Activated CD4-positive, alpha-beta T cell treated with anti-CD3 and anti-CD28 coated beads, Interleukin-2, amount 50 U/mL, for 48 hours (primary cell): ENCODE measurements at regions not wholly inside any gene's neighbourhood (a gene's known extent, or its start where the extent isn't known, plus 50 kb on each side); places are given as distances from the start of the nearest gene placed in this dataset.
"Not testable (repeated sequence)": the region's sequence is repeated elsewhere in the genome, so short reads cannot be mapped to it uniquely, and the experiment has no call there.

Experiments
- DNase-seq, 2 experiments: peaks; one replicate each; pipeline ENCODE4 v3.0.0-alpha.2; 2020

DNA sequence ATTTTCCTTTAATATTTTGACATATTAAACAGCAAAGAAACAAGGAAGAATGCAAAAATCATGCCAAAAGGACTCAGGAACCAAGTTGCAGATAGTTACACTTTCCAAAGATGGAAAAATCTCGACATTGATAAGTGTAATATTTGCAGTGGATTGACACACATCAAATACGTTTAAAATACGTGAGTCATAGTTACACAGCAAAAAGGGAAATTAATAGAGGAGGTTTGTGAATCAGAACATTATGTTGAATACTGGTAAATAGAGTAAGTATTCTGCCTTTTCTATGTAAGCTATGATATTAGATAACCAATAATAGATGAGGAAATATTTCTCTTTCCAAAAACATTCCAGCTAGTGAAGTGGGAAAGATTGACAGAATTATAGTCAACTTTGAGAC lies 1761.3 kb upstream of the IGFBP7 start:
- no peak for DNase-seq

DNA sequence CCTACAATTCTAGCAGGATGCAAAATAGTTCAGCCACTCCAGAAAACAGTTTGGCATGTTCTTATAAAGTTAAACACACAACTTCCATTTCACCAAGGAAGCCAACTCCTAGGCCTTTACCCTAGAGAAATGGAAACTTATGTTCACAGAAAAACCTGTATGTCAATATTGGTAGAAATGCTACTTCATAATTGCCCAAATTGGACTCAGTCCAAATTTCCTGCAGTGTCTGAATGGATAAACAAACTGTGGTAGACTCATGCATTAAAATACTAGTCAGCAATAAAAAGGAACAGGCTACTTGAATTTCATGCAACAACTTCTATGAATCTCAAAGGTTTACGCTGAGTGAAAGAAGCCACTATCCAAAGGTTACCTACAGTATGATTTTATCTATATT lies 1738.8 kb upstream of the IGFBP7 start:
- no peak for DNase-seq

DNA sequence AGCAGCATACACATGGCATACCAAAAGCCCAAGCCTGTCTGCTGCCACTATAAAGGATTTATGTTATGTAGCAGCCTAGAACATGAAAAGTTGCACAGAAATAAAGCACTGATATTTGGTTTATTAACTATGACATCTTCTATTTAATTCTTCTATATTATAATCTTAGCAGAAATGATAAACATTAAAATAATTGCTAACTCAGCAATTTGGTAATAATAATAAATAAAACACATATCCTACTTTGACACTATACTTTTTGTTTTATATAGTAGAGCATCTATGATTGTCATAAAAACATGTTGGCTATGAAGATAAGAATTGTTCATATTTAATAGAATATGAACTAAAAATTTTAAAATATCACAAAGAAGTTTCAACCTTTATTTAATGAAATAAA lies 1733.3 kb upstream of the IGFBP7 start:
- DNase-seq: no peak

DNA sequence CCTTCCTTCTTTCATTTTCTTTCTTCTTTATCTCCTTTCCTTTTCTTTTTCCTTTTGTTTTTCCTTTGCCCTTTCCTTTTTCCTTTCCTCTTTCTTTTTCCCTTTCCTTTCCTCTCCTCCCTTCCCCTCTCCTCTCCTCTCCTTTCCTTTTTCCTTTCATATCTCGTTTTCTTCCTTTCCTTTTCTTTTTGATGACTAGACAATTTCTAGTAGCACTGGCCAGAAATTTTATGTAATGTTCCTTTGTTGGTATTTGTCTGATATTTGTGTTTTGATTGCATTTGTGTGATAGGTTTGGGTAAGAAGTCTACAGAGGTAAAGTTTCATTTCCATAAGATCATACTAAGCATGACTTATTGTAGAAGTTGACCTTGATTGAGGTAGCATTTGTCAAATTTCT lies 1722.9 kb upstream of the IGFBP7 start:
- DNase-seq: no peak

DNA sequence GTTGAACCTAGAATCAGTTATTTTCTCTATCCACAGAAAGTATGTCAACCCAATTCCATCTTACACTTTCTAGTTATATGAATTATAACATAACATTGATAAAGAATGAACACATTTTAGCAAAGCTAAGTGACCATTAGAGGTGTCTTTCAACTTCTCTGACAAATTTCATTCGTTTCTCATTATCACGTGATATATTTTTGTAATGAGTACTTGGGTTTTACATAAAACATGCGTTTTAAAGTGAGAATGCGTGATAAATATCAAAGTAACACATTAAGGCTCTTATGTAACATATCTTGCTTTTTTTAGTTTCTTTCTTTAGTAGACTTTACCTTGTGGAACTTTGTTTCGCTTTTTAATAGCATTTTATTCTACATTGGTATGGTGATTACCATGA lies 1715.1 kb upstream of the IGFBP7 start:
- no peak for DNase-seq

DNA sequence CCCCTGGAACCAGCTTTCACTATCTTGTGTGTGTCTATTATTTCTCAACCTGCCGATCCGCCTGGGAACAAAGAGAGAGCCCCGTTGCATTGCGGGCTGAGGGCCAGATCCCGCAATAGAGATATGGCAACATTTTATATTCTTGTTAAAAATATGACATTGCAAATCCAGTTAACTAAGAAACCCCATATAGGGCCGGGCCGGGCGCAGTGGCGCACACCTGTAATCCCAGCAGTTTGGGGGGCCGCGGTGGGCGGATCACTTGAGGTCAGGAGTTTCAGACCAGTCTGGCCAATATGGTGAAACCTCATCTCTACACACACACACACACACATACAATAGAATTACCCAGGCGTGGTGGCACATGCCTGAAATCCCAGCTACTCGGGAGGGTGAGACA lies 1708.4 kb upstream of the IGFBP7 start:
- not testable (repeated sequence) for DNase-seq

DNA sequence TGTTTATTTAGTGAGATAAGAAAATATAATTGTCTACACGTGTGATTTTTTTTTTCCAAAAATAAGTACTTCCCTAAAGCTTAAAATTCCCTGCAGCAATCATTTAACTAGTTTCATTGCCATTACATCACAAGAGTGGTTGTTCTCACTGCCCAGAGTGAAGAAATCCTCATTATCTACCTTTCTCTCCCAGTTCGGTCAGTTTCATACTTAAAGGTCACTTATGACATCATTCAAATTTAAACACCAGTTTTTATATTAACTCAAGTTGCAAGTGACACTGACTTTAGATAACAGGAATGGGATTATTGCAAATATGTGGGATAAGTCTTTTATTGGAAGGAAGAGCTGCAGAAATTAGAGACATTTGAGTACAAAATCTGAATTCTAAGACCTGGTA lies 1699.8 kb upstream of the IGFBP7 start:
- no peak for DNase-seq

DNA sequence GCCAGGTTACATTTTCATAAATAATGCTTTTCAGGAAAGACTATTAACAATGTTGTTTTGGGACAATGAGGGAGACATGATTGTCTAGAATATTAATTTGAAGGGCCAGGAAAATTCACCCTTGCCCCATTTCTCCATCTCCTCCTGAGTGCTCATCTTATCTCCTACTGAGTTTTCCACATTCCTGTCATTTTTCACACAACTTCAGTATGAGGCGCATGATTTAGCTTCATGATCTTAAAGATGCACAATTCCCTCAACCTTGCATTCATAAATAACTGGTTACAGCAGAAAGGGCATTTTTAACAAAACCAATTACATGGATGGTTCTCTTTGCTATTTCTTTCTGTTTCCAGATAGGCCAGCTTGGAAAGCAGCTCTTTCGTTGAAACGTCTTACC lies 1699.2 kb upstream of the IGFBP7 start:
- no peak for DNase-seq

DNA sequence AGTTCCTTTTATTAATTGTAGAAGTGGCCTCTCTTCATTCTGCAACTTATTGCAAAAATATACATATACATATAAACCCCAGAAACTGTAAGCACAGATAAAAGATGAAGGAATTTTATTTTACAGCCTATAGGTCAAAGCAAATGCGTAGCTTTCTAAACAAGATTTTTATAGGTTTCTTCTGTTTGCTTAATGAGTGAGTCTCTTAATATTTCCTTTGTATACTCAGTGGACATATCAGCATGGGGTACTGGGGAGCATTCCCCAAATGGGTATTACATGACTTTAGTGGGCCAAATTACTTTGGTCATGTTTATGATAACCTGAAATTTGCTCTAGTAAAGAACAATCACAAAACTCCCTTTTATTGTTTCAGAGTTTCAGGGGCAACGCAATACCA lies 1698.6 kb upstream of the IGFBP7 start:
- DNase-seq: no peak

DNA sequence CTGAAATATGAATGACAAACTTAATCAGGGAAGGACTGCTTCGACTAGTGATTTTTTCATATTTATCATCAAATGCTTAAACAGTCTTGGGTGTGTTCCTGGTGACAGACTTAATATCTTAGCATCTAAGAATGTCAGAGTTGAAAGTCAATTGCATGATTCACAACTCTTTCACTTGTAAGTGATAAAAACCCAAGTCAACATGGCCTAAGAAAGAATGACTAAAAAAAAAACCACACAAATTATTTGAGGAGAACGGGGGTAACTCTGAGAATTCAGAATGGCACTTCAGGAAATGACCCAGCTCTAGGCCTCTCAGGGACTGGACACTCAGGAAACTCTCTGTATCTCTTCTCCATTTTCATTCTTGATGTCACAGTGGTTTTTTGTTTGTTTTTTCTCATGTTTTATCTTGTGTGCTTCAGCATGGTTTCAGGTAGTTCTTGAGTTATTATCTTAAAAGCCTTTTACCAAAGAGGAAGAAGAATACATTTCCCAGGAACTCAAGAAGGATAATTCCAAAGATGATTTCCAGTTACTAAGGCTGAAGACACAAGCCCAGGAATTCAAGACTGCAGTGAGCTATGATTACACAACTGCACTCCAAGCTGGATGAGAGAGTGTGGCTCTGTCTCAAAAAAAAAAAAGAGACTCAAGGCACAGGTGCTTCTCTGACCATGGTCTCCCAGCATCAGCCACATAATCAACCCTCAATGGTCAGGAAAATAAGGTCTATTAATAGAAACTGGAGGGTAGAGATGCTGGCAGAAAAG lies 1697.8 kb upstream of the IGFBP7 start:
- no peak for DNase-seq

DNA sequence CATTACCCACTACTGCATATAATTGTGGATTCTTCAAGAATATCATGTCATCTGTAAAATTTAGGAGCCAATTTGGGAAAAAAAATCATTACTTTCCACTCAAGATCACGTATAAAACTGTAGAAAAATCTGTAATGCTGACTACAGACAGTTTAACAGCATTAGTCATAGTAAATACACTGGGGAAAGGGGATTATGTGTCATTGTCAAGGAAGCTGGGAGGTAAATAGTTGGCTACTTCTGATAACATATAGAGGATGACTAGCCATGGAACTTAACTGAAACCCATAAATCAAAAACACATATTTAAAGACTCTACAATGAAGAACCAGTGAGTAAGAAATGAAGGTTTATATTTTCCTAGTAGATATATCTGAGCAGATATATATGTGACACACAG lies 1666.4 kb upstream of the IGFBP7 start:
- DNase-seq: no peak

DNA sequence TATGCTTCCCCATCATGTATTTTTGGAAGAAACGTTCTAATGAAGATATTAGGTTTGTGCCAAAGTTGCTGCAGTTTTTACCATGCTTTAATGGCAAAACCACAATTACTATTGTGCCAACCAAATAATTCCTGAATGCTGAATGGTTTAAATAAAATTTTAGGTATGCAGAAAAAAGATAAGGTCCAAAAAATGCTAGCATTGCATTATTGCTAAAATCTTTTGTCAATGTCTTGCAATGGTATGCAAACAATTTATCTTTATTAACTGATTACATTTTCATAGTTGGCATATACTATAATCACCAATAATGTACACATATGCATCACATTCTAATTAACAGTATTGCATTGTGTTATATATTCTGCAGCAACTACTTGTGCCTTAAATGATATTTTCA lies 1657.4 kb upstream of the IGFBP7 start:
- DNase-seq: no peak

DNA sequence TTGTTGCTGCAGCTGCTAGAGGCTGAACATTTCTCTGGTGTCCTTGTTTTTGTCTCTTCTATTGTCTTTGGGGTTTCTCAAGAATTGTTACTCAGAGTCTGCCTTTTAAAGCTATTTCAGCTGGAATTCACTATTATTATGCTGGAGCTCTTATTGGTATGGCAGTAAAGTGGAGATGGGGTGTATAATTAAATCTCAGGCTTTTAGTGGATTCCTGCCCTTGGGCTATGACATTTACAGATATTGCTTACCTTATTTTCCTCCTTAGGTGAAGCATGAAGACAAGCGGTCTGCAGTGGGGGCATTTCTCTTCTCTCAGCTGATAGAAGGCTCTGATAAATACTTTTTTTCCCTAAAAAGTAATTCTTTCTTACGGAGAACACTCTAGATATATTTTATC lies 1656.6 kb upstream of the IGFBP7 start:
- DNase-seq: no peak

DNA sequence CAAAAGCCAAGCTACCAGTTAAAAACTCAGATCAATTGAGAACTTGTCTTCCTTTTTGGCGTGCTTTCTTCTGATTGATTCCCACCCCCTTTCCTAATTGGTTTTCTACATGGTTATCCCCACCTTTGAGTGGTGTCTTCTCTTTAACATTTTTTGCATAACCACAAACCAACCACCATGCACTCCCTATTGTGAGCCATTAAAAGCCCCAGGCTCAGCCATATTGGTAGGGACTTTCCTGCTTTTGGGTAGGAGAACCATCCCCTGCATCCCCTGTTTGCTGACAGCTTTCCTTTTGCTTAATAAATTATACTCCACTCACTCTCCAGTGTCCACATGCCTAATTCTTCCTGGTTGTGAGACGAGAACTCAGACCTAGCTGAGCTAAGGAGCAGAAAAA lies 1651.4 kb upstream of the IGFBP7 start:
- DNase-seq: no peak

DNA sequence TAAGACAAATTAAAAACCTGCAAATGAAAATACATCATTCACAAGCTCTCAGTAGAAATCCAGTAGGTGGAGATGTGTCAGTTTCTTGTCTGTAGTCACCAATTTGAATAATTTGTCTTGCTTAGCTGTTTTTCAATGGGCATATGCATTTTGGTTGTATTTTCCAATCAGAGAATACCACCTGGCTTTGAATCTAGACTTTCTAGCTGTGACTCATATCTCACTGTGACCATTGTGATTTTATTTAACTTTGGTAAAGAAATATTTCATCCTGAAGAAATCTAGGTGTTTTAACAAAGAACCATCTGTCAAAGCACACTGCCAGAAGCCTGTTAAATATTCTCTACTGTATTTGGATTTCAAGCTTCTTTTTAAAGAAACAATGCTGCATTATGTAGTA lies 1650.6 kb upstream of the IGFBP7 start:
- DNase-seq: no peak

DNA sequence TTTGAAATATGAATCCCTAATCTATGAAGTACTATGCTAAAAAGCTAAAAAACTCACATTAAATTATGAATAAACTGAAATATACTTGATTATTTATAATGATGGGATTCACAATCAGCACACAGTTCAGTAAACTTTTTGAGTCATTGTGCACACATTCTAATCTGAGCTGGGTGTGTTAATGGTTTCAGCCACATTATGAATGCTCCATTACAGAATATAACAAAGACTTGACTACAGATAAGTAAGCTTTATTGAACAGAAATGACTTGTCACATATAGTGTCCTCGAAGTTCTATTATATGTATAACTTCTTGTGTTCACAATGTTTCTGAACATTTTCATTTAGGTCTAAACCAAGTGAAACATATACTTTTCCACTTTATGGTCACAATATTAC lies 1649.9 kb upstream of the IGFBP7 start:
- DNase-seq: no peak

DNA sequence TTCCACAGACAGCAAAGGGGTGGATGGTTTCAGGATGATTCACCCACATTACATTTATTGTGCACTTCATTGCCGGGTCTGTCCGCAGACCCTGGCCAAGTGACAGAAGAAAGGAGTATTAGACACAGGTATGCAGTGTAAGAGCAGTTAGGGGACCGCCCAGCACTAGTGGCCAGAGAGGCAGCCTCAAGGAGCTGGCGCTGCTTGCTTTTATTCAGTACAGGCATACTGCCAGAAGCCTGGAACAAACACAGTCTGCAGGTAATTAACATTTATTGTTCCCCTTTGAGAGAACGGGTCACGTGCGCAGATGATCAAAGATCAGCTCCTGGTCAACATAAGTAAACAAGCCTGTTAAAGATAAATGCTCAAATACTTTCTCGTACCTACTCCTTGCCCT lies 1639.0 kb upstream of the IGFBP7 start:
- DNase-seq: no peak

DNA sequence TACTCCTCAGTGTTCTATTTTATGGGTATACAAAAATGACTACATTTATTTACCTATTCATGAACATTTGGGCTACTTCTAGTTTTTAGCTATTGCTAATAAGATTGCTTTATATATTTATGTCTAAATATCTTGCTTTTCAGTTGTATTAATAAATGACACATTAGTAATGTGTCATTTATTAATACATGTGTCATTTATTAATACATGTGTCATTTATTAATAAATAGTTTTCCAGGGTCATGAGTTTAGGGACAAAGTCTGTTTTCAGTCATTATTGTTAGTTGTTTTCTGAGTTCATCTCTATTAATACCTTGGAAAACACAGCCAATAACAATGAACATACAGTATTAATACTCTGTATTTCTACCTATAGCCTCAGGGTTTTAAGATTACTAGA lies 1630.7 kb upstream of the IGFBP7 start:
- no peak for DNase-seq

DNA sequence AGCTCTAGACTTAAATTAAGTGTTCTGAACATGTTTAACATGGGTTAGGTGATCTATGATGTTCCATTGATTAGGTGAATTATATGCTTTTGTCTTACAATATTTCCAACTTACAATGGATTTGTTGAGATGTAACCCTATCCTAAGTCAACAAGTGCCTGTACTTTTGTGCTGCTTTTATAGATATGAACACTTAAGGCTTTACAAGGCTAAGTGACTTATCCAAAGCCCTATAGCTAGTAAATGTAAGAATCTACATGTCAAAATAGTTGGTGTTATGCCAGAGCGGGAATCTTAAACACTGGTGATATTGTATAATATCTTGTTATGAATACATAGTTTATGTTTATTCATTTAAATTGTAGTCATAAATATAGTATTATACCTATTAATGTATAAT lies 1629.1 kb upstream of the IGFBP7 start:
- DNase-seq: no peak

DNA sequence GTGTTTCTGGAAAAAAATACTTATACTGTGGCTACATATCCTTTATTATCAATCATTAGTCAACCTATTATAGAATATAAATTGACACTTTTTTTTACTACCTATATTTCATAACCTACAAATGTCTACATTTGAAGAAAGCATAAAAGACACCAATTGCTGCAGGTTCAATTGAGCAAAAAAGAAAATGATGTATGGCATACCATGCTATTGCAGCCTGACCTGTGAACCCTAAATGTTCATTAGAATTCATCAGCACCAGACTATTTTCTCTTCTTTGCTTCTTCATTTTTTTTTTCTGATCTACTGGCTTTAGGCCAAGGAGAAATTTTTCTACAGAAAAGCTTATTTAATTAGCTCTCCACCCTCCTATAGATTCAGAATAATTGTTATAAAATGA lies 1628.2 kb upstream of the IGFBP7 start:
- no peak for DNase-seq

DNA sequence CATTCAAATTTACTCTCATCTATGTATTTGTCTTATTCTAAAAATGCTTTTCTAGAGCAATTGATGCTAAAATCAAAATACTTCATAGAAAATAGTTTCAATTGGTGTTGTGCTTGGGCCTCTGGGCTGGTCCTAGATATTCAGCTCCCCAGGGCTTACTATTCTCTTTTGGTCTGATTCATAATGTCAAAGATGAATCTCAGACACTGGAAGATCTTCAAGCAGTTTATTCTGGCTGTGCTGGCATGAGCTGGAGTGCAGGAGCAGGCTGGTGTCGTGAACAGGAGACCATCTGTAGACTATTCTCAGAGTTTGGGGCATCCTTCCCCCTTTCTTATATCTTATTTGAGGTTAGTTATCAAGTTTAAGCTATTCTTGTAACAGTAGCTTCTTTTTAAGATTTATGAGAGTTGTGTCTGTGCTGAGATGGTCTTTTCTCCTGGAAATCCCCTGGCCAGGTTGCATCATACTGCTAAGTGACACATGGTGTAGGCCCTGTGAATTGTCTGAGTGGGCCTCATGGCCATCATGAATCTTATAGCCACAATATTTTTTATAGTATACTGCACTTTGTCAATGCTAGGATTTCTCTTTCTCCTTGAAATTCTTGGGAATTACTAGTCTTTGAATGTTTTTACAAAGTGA lies 1624.0 kb upstream of the IGFBP7 start:
- DNase-seq: no peak

DNA sequence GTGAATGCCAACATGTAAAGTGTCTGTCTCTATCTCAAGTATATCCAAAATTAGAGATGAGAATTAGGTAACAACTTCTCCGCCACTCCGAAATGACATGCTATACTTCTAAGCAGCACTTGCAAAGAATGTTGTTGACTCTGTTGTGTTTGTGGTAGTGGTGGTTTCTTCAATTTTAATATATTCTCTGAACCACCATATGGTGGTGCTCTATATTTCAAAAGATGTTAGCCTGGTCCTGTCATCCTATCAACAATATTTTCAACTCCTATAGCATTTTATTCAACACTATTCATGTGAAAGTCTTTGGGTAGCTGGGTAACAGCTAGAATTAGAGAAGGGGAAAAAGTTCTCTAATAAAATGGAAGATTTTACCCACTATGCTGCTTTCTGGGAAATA lies 1622.8 kb upstream of the IGFBP7 start:
- no peak for DNase-seq

DNA sequence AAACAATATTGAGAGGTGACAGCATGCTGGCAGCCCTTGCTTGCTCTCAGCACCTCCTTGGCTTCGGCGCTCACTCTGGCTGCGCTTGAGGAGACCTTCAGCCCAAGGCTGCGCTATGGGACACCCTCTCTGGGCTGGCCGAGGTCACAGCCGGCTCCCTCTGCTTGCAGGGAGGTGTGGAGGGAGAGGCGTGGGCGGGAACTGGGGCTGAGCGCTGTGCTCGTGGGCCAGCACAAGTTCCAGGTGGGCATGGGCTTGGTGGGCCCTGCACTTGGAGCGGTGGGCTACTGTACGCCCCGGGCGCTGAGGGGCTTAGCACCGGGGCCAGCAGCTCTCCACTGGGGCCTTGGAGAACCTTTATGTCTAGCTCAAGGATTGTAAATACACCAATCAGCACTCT lies 1613.8 kb upstream of the IGFBP7 start:
- no peak for DNase-seq

DNA sequence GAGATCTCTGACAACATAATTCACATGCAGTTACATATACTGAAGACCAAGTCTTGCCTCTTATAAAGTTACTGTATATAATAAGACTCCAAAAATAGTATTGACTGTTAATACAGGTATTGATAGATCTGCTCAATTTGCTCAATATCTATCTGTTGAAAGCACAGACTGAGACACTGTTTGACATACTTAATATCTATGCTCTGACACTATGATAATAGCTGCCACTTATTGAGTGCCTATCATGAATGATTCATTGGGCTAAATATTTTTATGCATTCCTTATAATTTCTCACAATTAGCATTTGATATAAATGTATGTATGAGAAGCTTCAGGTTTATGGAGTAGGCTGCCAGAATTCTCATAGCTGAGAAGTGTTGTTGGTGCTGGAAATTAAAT lies 1600.9 kb upstream of the IGFBP7 start:
- no peak for DNase-seq

DNA sequence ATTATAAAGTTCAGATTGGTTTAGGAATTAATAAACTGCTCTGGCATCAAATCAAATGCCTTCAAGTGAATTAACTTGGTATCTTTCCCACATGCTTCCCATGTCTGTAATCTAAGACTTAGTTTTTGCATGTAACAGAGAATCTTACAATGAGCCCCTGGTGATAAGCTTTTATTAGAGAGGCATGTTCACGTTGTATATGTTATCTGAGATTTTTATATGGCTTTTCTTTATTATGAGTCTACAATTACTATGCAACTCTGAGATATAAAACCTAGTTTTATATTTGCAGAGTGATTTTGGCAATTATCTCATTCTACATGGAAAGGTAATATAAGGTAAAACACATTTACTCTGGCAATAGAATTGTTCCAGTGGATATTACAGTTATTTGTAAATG lies 1578.4 kb upstream of the IGFBP7 start:
- no peak for DNase-seq
